WTC11 (cell line): ENCODE measurements at regions not wholly inside any gene's neighbourhood (a gene's known extent, or its start where the extent isn't known, plus 50 kb on each side); places are given as distances from the start of the nearest gene placed in this dataset.

Experiments
- ATAC-seq: fragments of 200-7000 bp; cut with Tn5 transposase; 2 replicates; pipeline ENCODE4 v1.10.0; 2021; ENCODE audit warnings: mild to moderate bottlenecking, moderate library complexity
- CTCF ChIA-PET: fragments of 300-600 bp; sonication (Branson Sonifier 250); formaldehyde crosslinking; loops from one replicate; lab custom pipeline; 2021; ENCODE audit warnings: antibody characterized with exemption; lab: Charles Lee
- POLR2A ChIA-PET: fragments of 350-600 bp; sonication (Branson Sonifier 250); formaldehyde crosslinking; loops from one replicate; lab custom pipeline; 2021; ENCODE audit warnings: antibody characterized with exemption; lab: Charles Lee
- DNase-seq: peaks from one replicate; pipeline ENCODE4 v3.0.0; 2021; ENCODE audit warnings: low spot score
- H3K27ac Mint-ChIP-seq: 2 replicates; pipeline ENCODE4 v1.8.0; 2021; ENCODE audit warnings: mixed read lengths
- H3K27me3 Mint-ChIP-seq: 2 replicates; pipeline ENCODE4 v1.8.0; 2021; ENCODE audit warnings: low read depth, mild to moderate bottlenecking, moderate library complexity, mixed read lengths
- H3K36me3 Mint-ChIP-seq: 2 replicates; pipeline ENCODE4 v1.8.0; 2021; ENCODE audit warnings: mixed read lengths
- H3K4me1 Mint-ChIP-seq: 2 replicates; pipeline ENCODE4 v1.8.0; 2022; ENCODE audit warnings: mixed read lengths
- H3K4me3 Mint-ChIP-seq: 2 replicates; pipeline ENCODE4 v1.8.0; 2021; ENCODE audit warnings: mild to moderate bottlenecking, moderate library complexity, mixed read lengths
- H3K9me3 Mint-ChIP-seq: 2 replicates; pipeline ENCODE4 v1.8.0; 2021; ENCODE audit warnings: mixed read lengths
- E2F1 ChIP-seq: sonication (generic); formaldehyde crosslinking; IDR thresholded peaks from 2 replicates; pipeline ENCODE4 v1.8.0; 2022; ENCODE audit warnings: mild to moderate bottlenecking, missing genetic modification reagents
- ERG ChIP-seq: fragments of 250-450 bp; sonication (Bioruptor Pico); IDR thresholded peaks from 2 replicates; pipeline ENCODE4 v1.8.0; 2021; ENCODE audit warnings: mild to moderate bottlenecking
- ESRRA ChIP-seq: sonication (generic); formaldehyde crosslinking; IDR thresholded peaks from 2 replicates; pipeline ENCODE4 v1.8.1; 2022; ENCODE audit warnings: mild to moderate bottlenecking, missing genetic modification reagents, borderline replicate concordance
- ETV6 ChIP-seq: sonication (generic); formaldehyde crosslinking; IDR thresholded peaks from 2 replicates; pipeline ENCODE4 v1.8.1; 2022; ENCODE audit warnings: mild to moderate bottlenecking, missing genetic modification reagents
- GABPB1 ChIP-seq: sonication (generic); formaldehyde crosslinking; IDR thresholded peaks from 2 replicates; pipeline ENCODE4 v1.8.1; 2023; ENCODE audit warnings: mild to moderate bottlenecking, missing genetic modification reagents
- IRF2 ChIP-seq: sonication (generic); formaldehyde crosslinking; IDR thresholded peaks from 2 replicates; pipeline ENCODE4 v1.8.0; 2022; ENCODE audit warnings: low read depth, missing genetic modification reagents, borderline replicate concordance
- KAT7 ChIP-seq: sonication (generic); formaldehyde crosslinking; IDR thresholded peaks from 2 replicates; pipeline ENCODE4 v1.8.1; 2023; ENCODE audit warnings: missing genetic modification reagents, mild to moderate bottlenecking, borderline replicate concordance
- MLX ChIP-seq: sonication (generic); formaldehyde crosslinking; IDR thresholded peaks from 2 replicates; pipeline ENCODE4 v1.8.1; 2023; ENCODE audit warnings: mild to moderate bottlenecking, missing genetic modification reagents, moderate library complexity
- NFATC4 ChIP-seq: fragments of 250-450 bp; sonication (Bioruptor Pico); IDR thresholded peaks from 2 replicates; pipeline ENCODE4 v1.9.0; 2021; ENCODE audit warnings: mild to moderate bottlenecking
- PRDM15 ChIP-seq: sonication (generic); formaldehyde crosslinking; IDR thresholded peaks from 2 replicates; pipeline ENCODE4 v1.8.0; 2022; ENCODE audit warnings: missing genetic modification reagents
- PRRX2 ChIP-seq: fragments of 250-450 bp; sonication (Bioruptor Pico); IDR thresholded peaks from 2 replicates; pipeline ENCODE4 v1.8.0; 2021; ENCODE audit warnings: mild to moderate bottlenecking
- SOX15 ChIP-seq: fragments of 250-450 bp; sonication (Bioruptor Pico); IDR thresholded peaks from 2 replicates; pipeline ENCODE4 v1.9.0; 2021; ENCODE audit warnings: mild to moderate bottlenecking
- ZBTB21 ChIP-seq: sonication (generic); formaldehyde crosslinking; IDR thresholded peaks from 2 replicates; pipeline ENCODE4 v1.8.1; 2023; ENCODE audit warnings: mild to moderate bottlenecking, missing genetic modification reagents, borderline replicate concordance
- ZNF138 ChIP-seq: sonication (generic); formaldehyde crosslinking; conservative IDR thresholded peaks from 2 replicates; pipeline ENCODE4 v1.8.1; 2022; ENCODE audit warnings: mild to moderate bottlenecking, moderate library complexity, missing genetic modification reagents
- ZNF423 ChIP-seq: fragments of 250-450 bp; sonication (Bioruptor Pico); IDR thresholded peaks from 2 replicates; pipeline ENCODE4 v2.1.2; 2022; ENCODE audit warnings: mild to moderate bottlenecking, moderate library complexity
- ZNF512 ChIP-seq: sonication (generic); formaldehyde crosslinking; IDR thresholded peaks from 2 replicates; pipeline ENCODE4 v1.8.1; 2022; ENCODE audit warnings: missing genetic modification reagents, borderline replicate concordance
- TF ChIP-seq, protein P1 (sequence below): sonication (generic); formaldehyde crosslinking; IDR thresholded peaks from 2 replicates; pipeline ENCODE4 v1.8.1; 2023; ENCODE audit warnings: mild to moderate bottlenecking, moderate library complexity, missing genetic modification reagents
- TF ChIP-seq, protein P2 (sequence below): sonication (generic); formaldehyde crosslinking; IDR thresholded peaks from 2 replicates; pipeline ENCODE4 v1.8.0; 2022; ENCODE audit warnings: mild to moderate bottlenecking, missing genetic modification reagents

DNA sequence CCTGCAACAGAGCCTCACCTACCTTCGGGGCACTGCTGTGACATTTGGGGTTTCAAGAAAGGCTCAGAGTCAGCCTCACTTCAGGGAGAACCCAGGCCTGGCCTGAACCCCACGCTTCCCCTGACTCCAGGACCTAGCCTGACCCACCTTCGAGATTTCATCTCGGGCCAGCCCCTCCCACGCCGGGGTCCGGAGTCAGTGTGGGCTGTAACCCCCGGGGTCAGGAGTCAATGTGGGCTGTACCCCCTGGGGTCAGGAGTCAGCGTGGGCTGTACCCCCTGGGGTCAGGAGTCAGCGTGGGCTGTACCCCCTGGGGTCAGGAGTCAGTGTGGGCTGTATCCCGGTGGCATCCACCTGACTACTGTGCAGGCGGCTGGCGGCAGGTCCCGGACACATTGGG, 183.0 kb upstream of the RAB4A start:
- no peak overlapping the region for H3K27ac Mint-ChIP-seq
- DNase-seq (no peak), ATAC-seq (no peak)
- TF ChIP-seq ZNF512 (CRISPR knock-in tag) (no peak), NFATC4 (CRISPR knock-in tag) (no peak), ZNF423 (CRISPR knock-in tag) (peak; percentile 60)
- CTCF ChIA-PET: no interaction called here
- POLR2A ChIA-PET: no interaction called here
- H3K4me1 Mint-ChIP-seq: peaks cover 53% of the 10 kb centered on the region
- H3K4me3 Mint-ChIP-seq: no peak overlapping the region
- H3K36me3 Mint-ChIP-seq: peaks cover 10% of the 10 kb centered on the region
- H3K27me3 Mint-ChIP-seq: peaks cover 2% of the 10 kb centered on the region
- H3K9me3 Mint-ChIP-seq: peaks cover 12% of the 10 kb centered on the region

DNA sequence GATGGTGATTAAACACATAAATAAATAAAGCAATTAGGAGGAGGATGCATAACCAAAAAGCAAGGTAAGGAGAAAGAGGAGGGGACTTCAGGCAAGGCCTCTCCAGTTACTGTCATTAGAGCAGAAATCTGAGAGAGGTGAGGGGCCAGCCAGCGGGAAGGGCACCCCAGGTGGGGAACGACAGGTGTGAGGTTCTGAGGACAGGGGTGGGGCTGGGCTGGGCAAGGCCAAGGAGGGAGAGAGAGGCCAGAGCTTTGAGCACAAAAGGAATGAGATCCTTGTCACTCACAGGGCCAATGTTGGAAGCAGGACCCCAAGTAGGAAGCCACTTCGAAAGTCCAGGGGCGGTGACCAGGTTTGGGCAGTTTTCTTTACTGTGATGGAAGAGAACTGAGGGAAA, 182.2 kb upstream of the RAB4A start:
- ATAC-seq (no peak), DNase-seq (no peak)
- peaks cover 61% of the 10 kb centered on the region for H3K4me1 Mint-ChIP-seq
- ChIA-PET CTCF (no interaction called here), POLR2A (no interaction called here)
- no peak overlapping the region for H3K27ac Mint-ChIP-seq
- H3K9me3 Mint-ChIP-seq: peaks cover 4% of the 10 kb centered on the region
- H3K36me3 Mint-ChIP-seq: peaks cover 3% of the 10 kb centered on the region; the same call in 1 of the 2 replicates
- H3K27me3 Mint-ChIP-seq: no peaks in the 10 kb centered on the region
- TF ChIP-seq GABPB1 (CRISPR knock-in tag): no peak
- no peak overlapping the region for H3K4me3 Mint-ChIP-seq

DNA sequence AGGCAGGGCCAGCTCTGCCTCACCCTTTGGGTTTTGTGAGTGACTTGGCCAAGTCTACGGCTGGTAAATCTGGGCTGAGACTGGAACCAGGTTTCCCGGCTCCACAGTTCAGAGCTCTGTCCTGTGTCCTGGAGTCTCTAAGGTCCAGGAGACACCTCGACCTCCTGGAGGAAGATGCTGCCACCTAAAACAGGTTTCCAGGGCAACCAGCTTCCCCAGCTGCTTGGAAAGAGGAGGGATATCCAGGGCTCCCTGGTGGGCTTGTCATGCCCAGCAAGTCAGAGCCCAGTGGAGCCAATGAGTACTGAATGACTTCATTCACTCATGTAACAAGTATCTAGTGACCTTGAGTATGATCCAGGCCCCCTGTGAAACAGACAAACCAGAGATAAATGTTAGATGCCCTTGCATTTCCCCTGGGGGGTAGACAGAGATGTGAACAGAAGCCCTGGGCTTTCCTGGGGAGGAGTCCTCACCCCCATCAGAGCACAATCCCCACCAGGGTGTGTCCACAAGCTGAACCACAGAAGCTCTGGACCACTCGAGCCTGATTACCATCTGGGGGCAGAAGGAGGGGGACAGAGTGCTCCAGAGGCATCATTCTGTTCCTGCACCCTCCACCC, 181.2 kb upstream of the RAB4A start:
- H3K36me3 Mint-ChIP-seq: no peaks in the 10 kb centered on the region
- no peak for DNase-seq

More for the DNA sequence above, 181.2 kb upstream of the RAB4A start:
- POLR2A ChIA-PET: no interaction called here
- Mint-ChIP-seq H3K4me3 (no peak overlapping the region), H3K27me3 (no peaks in the 10 kb centered on the region), H3K9me3 (no peaks in the 10 kb centered on the region), H3K27ac (no peak overlapping the region; the same call in 1 of the 2 replicates), H3K4me1 (peaks cover 70% of the 10 kb centered on the region)
- TF ChIP-seq ESRRA (no peak), NFATC4 (CRISPR knock-in tag) (no peak), ERG (no peak), PRDM15 (CRISPR knock-in tag) (no peak), ETV6 (CRISPR knock-in tag) (no peak), MLX (CRISPR knock-in tag) (no peak), IRF2 (CRISPR knock-in tag) (no peak), E2F1 (no peak), ZBTB21 (no peak), ZNF138 (CRISPR knock-in tag) (no peak), PRRX2 (CRISPR knock-in tag) (no peak), KAT7 (CRISPR knock-in tag) (no peak), SOX15 (CRISPR knock-in tag) (no peak)
- TF ChIP-seq, protein P1, sequence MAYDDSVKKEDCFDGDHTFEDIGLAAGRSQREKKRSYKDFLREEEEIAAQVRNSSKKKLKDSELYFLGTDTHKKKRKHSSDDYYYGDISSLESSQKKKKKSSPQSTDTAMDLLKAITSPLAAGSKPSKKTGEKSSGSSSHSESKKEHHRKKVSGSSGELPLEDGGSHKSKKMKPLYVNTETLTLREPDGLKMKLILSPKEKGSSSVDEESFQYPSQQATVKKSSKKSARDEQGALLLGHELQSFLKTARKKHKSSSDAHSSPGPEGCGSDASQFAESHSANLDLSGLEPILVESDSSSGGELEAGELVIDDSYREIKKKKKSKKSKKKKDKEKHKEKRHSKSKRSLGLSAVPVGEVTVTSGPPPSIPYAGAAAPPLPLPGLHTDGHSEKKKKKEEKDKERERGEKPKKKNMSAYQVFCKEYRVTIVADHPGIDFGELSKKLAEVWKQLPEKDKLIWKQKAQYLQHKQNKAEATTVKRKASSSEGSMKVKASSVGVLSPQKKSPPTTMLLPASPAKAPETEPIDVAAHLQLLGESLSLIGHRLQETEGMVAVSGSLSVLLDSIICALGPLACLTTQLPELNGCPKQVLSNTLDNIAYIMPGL (CRISPR knock-in tag): no peak
- TF ChIP-seq, protein P2, sequence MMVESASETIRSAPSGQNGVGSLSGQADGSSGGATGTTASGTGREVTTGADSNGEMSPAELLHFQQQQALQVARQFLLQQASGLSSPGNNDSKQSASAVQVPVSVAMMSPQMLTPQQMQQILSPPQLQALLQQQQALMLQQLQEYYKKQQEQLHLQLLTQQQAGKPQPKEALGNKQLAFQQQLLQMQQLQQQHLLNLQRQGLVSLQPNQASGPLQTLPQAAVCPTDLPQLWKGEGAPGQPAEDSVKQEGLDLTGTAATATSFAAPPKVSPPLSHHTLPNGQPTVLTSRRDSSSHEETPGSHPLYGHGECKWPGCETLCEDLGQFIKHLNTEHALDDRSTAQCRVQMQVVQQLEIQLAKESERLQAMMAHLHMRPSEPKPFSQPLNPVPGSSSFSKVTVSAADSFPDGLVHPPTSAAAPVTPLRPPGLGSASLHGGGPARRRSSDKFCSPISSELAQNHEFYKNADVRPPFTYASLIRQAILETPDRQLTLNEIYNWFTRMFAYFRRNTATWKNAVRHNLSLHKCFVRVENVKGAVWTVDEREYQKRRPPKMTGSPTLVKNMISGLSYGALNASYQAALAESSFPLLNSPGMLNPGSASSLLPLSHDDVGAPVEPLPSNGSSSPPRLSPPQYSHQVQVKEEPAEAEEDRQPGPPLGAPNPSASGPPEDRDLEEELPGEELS (CRISPR knock-in tag): no peak
- ATAC-seq: no peak
- CTCF ChIA-PET: no interaction called here
